HCT116 (cell line): ENCODE measurements at regions not wholly inside any gene's neighbourhood (a gene's known extent, or its start where the extent isn't known, plus 50 kb on each side); places are given as distances from the start of the nearest gene placed in this dataset.
"Not testable (repeated sequence)": the region's sequence is repeated elsewhere in the genome, so short reads cannot be mapped to it uniquely, and the experiment has no call there.

ENCODE experiments used
- ATAC-seq: fragments of 200-7000 bp; cut with Tn5 transposase; 2 replicates; pipeline ENCODE4 v1.9.1; 2020; ENCODE audit warnings: mild to moderate bottlenecking, moderate library complexity
- BruUV-seq: library from RNA; stranded (reverse); fragments of 400-500 nt; replicated peaks from 2 replicates; lab custom pipeline; 2021; lab: Mats Ljungman, UMichigan
- CTCF ChIA-PET: fragments of 300-600 bp; sonication (Branson Sonifier 250); formaldehyde crosslinking; loops from one replicate; lab custom pipeline; 2021; ENCODE audit warnings: antibody characterized with exemption; lab: Charles Lee
- POLR2A ChIA-PET: fragments of 300-600, 350-600 bp; sonication (Branson Sonifier 250); formaldehyde crosslinking; loops from one replicate; lab custom pipeline; 2021; ENCODE audit warnings: antibody characterized with exemption; lab: Charles Lee
- RAD21 ChIA-PET, 2 experiments: fragments of 300-600 bp; sonication (Branson Sonifier 250); formaldehyde crosslinking; loops; one replicate each; lab custom pipeline; 2023; ENCODE audit warnings: low total read pairs in 2 of 2; ENCODE audit not compliant: uncharacterized antibody in 2 of 2, unreplicated experiment in 2 of 2, low non-redundant PET in 1 of 2; lab: Charles Lee
- DNase-seq: peaks from one replicate; pipeline ENCODE4 v3.0.0-alpha.2; 2010; ENCODE audit warnings: low read depth, low spot score
- H2AFZ ChIP-seq: fragments of 200-600 bp; shearing (Covaris generic), sonication (generic); 2 replicates; pipeline ENCODE4 v1.6.1; 2017; ENCODE audit warnings: low read depth, mixed run types, mixed read lengths, antibody characterized with exemption, low read length; ENCODE audit not compliant: poor library complexity, severe bottlenecking
- H3K27ac ChIP-seq: 2 replicates; pipeline ENCODE4 v1.5.1; 2012; ENCODE audit warnings: low read depth, low read length
- H3K27me3 ChIP-seq: fragments of 200-600 bp; sonication (generic); 2 replicates; pipeline ENCODE4 v1.6.1; 2016; ENCODE audit warnings: mixed run types, low read length, mixed read lengths; ENCODE audit not compliant: insufficient read depth
- H3K36me3 ChIP-seq, 2 experiments: fragments of 200-500 bp in 1 of 2; fragments of 200-600 bp in 1 of 2; sonication (Bioruptor generic) in 1 of 2; sonication (generic) in 1 of 2; 2 replicates each; pipeline versions ENCODE4 v1.5.1 to v1.6.1; 2014 to 2016; ENCODE audit warnings: low read length in 2 of 2, inconsistent platforms in 1 of 2, mixed read lengths in 1 of 2, mixed run types in 1 of 2; ENCODE audit not compliant: insufficient read depth in 2 of 2, control insufficient read depth in 1 of 2
- H3K4me1 ChIP-seq, 2 experiments: fragments of 200-600 bp in 1 of 2; sonication (generic) in 1 of 2; 2 replicates each; pipeline versions ENCODE4 v1.5.1 to v1.6.1; 2012 to 2017; ENCODE audit warnings: low read length in 2 of 2, inconsistent platforms in 1 of 2, mild to moderate bottlenecking in 1 of 2, mixed read lengths in 1 of 2, mixed run types in 1 of 2, moderate library complexity in 1 of 2; ENCODE audit not compliant: insufficient read depth in 2 of 2, control insufficient read depth in 1 of 2
- H3K4me2 ChIP-seq: fragments of 200-600 bp; sonication (generic); 2 replicates; pipeline ENCODE4 v1.6.1; 2017; ENCODE audit warnings: mixed run types, low read length, mixed read lengths
- H3K4me3 ChIP-seq, 2 experiments: fragments of 200-600 bp in 1 of 2; sonication (generic) in 1 of 2; replicated peaks in 1 of 2; 2 replicates each; pipeline ENCODE4 v1.5.1; 2011 to 2016; ENCODE audit warnings: low read length in 2 of 2, control low read depth in 1 of 2, low read depth in 1 of 2, mild to moderate bottlenecking in 1 of 2, mixed read lengths in 1 of 2, mixed run types in 1 of 2
- H3K79me2 ChIP-seq: fragments of 200-600 bp; sonication (generic); 2 replicates; pipeline ENCODE4 v1.6.1; 2017; ENCODE audit warnings: mild to moderate bottlenecking, mixed run types, low read length, moderate library complexity, mixed read lengths; ENCODE audit not compliant: insufficient read depth
- H3K9ac ChIP-seq: fragments of 200-600 bp; sonication (generic); 2 replicates; pipeline ENCODE4 v1.6.1; 2016; ENCODE audit warnings: low read length, mixed read lengths
- H3K9me2 ChIP-seq: fragments of 200-600 bp; sonication (generic), shearing (Covaris generic); 2 replicates; pipeline ENCODE4 v1.6.1; 2017; ENCODE audit warnings: mixed run types, mild to moderate bottlenecking, moderate library complexity; ENCODE audit not compliant: insufficient read depth
- H3K9me3 ChIP-seq, 2 experiments: fragments of 200-500 bp in 1 of 2; fragments of 200-600 bp in 1 of 2; sonication (Bioruptor generic) in 1 of 2; sonication (generic) in 1 of 2; 2 replicates each; pipeline ENCODE4 v1.6.1; 2014 to 2017; ENCODE audit warnings: low read length in 2 of 2, mixed read lengths in 2 of 2, inconsistent platforms in 1 of 2, low read depth in 1 of 2, mild to moderate bottlenecking in 1 of 2, mixed run types in 1 of 2, moderate library complexity in 1 of 2; ENCODE audit not compliant: control insufficient read depth in 1 of 2, insufficient read depth in 1 of 2
- H4K20me1 ChIP-seq: fragments of 200-600 bp; sonication (generic), shearing (Covaris generic); 2 replicates; pipeline ENCODE4 v1.6.1; 2017; ENCODE audit warnings: mixed run types, mild to moderate bottlenecking, moderate library complexity; ENCODE audit not compliant: insufficient read depth
- CTCF ChIP-seq, 3 experiments: fragments of 200-600 bp in 1 of 3; sonication (generic) in 1 of 3; IDR thresholded peaks in 2 of 3; conservative IDR thresholded peaks in 1 of 3; 2 replicates each; pipeline ENCODE4 v1.5.1; 2012 to 2017; ENCODE audit warnings: low read depth in 2 of 3, low read length in 2 of 3, antibody characterized with exemption in 1 of 3, borderline replicate concordance in 1 of 3, control low read depth in 1 of 3, mild to moderate bottlenecking in 1 of 3, mixed read lengths in 1 of 3, mixed run types in 1 of 3, moderate library complexity in 1 of 3; ENCODE audit not compliant: insufficient read depth in 1 of 3
- EGR1 ChIP-seq: IDR thresholded peaks from 2 replicates; pipeline ENCODE4 v1.6.1; 2012; ENCODE audit warnings: low read depth
- EZH2 ChIP-seq: fragments of 200-600 bp; sonication (generic); IDR thresholded peaks from 2 replicates; pipeline ENCODE4 v1.6.1; 2017; ENCODE audit warnings: antibody characterized with exemption, mixed run types
- POLR2A ChIP-seq: IDR thresholded peaks from 2 replicates; pipeline ENCODE4 v1.7.0; 2011; ENCODE audit warnings: borderline replicate concordance; ENCODE audit not compliant: insufficient read depth, insufficient read length; ENCODE audit errors: extremely low read depth
- RAD21 ChIP-seq: IDR thresholded peaks from 2 replicates; pipeline ENCODE4 v1.6.1; 2012; ENCODE audit warnings: low read depth, mild to moderate bottlenecking
- SP1 ChIP-seq: IDR thresholded peaks from 2 replicates; pipeline ENCODE4 v1.6.1; 2012; ENCODE audit warnings: low read depth
- SRF ChIP-seq: IDR thresholded peaks from 2 replicates; pipeline ENCODE4 v1.6.1; 2012; ENCODE audit warnings: low read depth
- TCF7L2 ChIP-seq: IDR thresholded peaks from 2 replicates; pipeline ENCODE4 v1.7.0; 2011; ENCODE audit warnings: borderline replicate concordance, inconsistent platforms; ENCODE audit not compliant: insufficient read depth, insufficient read length; ENCODE audit errors: extremely low read depth
- YY1 ChIP-seq: IDR thresholded peaks from 2 replicates; pipeline ENCODE4 v1.6.1; 2011; ENCODE audit warnings: low read length, low read depth, moderate library complexity, mild to moderate bottlenecking; ENCODE audit not compliant: insufficient replicate concordance; ENCODE audit errors: extremely low read depth
- ZBTB33 ChIP-seq: IDR thresholded peaks from 2 replicates; pipeline ENCODE4 v1.6.1; 2011; ENCODE audit warnings: mild to moderate bottlenecking, low read length, moderate library complexity; ENCODE audit not compliant: insufficient replicate concordance; ENCODE audit errors: extremely low read depth
- ZFX ChIP-seq: fragments of 450-650 bp; IDR thresholded peaks from 2 replicates; pipeline ENCODE4 v1.6.1; 2017
- ZNF274 ChIP-seq: fragments of 200-500 bp; sonication (Bioruptor generic); IDR thresholded peaks from 2 replicates; pipeline ENCODE4 v1.6.1; 2014; ENCODE audit warnings: mild to moderate bottlenecking, low read depth, low read length, inconsistent platforms
- intact Hi-C: fragments of 100-400 bp; cut with micrococcal nuclease; formaldehyde crosslinking; loops from 2 replicates; pipeline ENCODE4 v1.10.0; 2022
- TF ChIP-seq, protein P1 (sequence below): IDR thresholded peaks from 2 replicates; pipeline ENCODE4 v1.6.1; 2012
- TF ChIP-seq, protein P2 (sequence below): IDR thresholded peaks from 2 replicates; pipeline ENCODE4 v1.6.1; 2012

DNA sequence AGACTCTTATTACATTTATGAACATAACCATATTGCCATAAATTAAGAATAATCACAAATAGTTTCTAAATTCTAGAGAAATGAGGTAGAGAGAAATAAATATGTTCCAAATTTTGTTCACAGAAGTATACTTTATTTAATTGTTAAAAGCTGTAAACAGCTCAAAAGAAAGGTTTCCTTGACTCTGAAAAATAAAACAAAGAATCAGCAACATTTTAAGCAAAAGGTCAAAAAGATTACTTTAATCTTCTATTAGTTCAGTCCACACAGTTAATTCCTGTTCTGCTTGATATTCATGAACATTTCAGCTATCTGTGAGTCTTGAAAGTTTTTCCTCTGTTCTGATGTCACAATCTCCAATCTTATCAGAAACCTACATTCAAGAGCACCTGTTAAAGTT is 197.9 kb downstream of the GJA1 start:
- DNase-seq (no peak), ATAC-seq (no peak)
- intact Hi-C loops: no loop called here
- ChIA-PET CTCF (no interaction called here), RAD21 (no interaction called here), POLR2A (no interaction called here)
- no peak overlapping the region for H3K27ac ChIP-seq
- no peak overlapping the region for H3K4me2 ChIP-seq
- no peaks in the 10 kb centered on the region for H3K36me3 ChIP-seq
- H3K4me1 ChIP-seq: no peaks in the 10 kb centered on the region
- no peaks in the 10 kb centered on the region for H3K9me2 ChIP-seq
- no TSS peak for BruUV-seq
- no peak for TF ChIP-seq EZH2
- TF ChIP-seq, protein P1, sequence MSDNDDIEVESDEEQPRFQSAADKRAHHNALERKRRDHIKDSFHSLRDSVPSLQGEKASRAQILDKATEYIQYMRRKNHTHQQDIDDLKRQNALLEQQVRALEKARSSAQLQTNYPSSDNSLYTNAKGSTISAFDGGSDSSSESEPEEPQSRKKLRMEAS: no peak
- no peak for TF ChIP-seq POLR2A
- TF ChIP-seq ZNF274: no peak
- no peak for TF ChIP-seq SP1
- TF ChIP-seq TCF7L2: no peak
- no peak for TF ChIP-seq ZFX
- TF ChIP-seq EGR1: no peak
- TF ChIP-seq CTCF (IDR thresholded peaks at IDR 0.05 in 2 of 3, conservative IDR thresholded peaks at IDR 0.05 in 1 of 3; ENCODE audit: borderline replicate concordance in 1 of 3, insufficient read depth in 1 of 3, low read depth in 2 of 3, low read length in 2 of 3): no peak
- TF ChIP-seq SRF: no peak
- TF ChIP-seq YY1: no peak
- TF ChIP-seq, protein P2, sequence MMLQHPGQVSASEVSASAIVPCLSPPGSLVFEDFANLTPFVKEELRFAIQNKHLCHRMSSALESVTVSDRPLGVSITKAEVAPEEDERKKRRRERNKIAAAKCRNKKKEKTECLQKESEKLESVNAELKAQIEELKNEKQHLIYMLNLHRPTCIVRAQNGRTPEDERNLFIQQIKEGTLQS: no peak
- no peak for TF ChIP-seq RAD21
- no peak for TF ChIP-seq ZBTB33
- H2AFZ ChIP-seq: no peak overlapping the region
- H3K79me2 ChIP-seq: no peaks in the 10 kb centered on the region
- H4K20me1 ChIP-seq: no peaks in the 10 kb centered on the region
- no peak overlapping the region for H3K4me3 ChIP-seq
- H3K9me3 ChIP-seq: no peaks in the 10 kb centered on the region
- H3K9ac ChIP-seq: no peak overlapping the region
- H3K27me3 ChIP-seq: no peaks in the 10 kb centered on the region

DNA sequence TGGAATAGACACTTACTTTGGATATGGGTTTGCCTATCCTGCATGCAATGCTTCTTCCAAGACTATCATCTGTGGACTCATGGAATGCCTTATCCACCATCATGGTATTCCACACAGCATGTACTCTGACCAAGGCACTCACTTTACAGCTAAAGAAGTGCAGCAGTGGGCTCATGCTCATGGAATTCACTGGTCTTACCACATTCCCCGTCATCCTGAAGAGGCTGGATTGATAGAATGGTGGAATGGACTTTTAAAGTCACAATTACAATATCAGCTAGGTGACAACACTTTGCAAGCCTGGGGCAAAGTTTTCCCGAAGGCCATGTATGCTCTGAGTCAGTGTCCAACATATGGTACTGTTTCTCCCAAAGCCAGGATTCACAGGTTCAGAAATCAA is 199.1 kb downstream of the GJA1 start:
- H4K20me1 ChIP-seq, BruUV-seq, H3K27me3 ChIP-seq, H3K9ac ChIP-seq, intact Hi-C loops, ATAC-seq, H3K36me3 ChIP-seq, CTCF ChIA-PET, POLR2A ChIA-PET, H3K4me2 ChIP-seq, H3K4me3 ChIP-seq, H2AFZ ChIP-seq, DNase-seq, H3K4me1 ChIP-seq, H3K79me2 ChIP-seq, H3K9me3 ChIP-seq, H3K9me2 ChIP-seq, H3K27ac ChIP-seq, RAD21 ChIA-PET: not testable (repeated sequence)
